ENCODE measurements at regions not wholly inside any gene's neighbourhood (a gene's known extent, or its start where the extent isn't known, plus 50 kb on each side); places are given as distances from the start of the nearest gene placed in this dataset.
A peak's percentile ranks its signal among the peaks of the same experiment; 100 is the strongest.

GRCh38 chr12:90870971-90871725 lies 83.8 kb downstream of the CCER1 start:
- intact Hi-C loops (cut with DNase I; ENCODE audit: low total_unique reads): no loop called here
- no peak overlapping the region for H3K27ac ChIP-seq
- DNase-seq: no peak
- TF ChIP-seq CTCF (IDR thresholded peaks at IDR 0.05) (no peak), POLR2A (IDR thresholded peaks at IDR 0.05) (no peak), POLR2AphosphoS5 (IDR thresholded peaks at IDR 0.05) (no peak), EP300 (IDR thresholded peaks at IDR 0.05) (no peak)
- no peaks in the 10 kb centered on the region for H3K27me3 ChIP-seq
- WGBS, 5 donors: 77 to 83% (median 82%) methylated on average over 1 of the region's 1 CpG
- no peak overlapping the region for H3K4me3 ChIP-seq
- no peaks in the 10 kb centered on the region for H3K4me1 ChIP-seq
- H3K9me3 ChIP-seq: no peaks in the 10 kb centered on the region
- no peaks in the 10 kb centered on the region for H3K36me3 ChIP-seq

GRCh38 chr12:90868626-90869025 lies 86.3 kb downstream of the CCER1 start:
- Histone ChIP-seq H3K27ac (no peak overlapping the region), H3K4me1 (no peaks in the 10 kb centered on the region), H3K4me3 (no peak overlapping the region), H3K27me3 (no peaks in the 10 kb centered on the region), H3K9me3 (no peaks in the 10 kb centered on the region), H3K36me3 (no peaks in the 10 kb centered on the region)
- DNase-seq: no peak
- intact Hi-C loops (cut with DNase I; ENCODE audit: low total_unique reads): no loop called here
- WGBS, 5 donors: 62 to 81% (median 66%) methylated on average over 1 of the region's 1 CpG
- TF ChIP-seq CTCF (IDR thresholded peaks at IDR 0.05): no peak
- TF ChIP-seq EP300 (IDR thresholded peaks at IDR 0.05): no peak
- TF ChIP-seq POLR2AphosphoS5 (IDR thresholded peaks at IDR 0.05): no peak
- TF ChIP-seq POLR2A (IDR thresholded peaks at IDR 0.05): no peak

- no peaks in the 10 kb centered on the region for H3K27me3 ChIP-seq
- intact Hi-C loops (cut with DNase I; ENCODE audit: low total_unique reads): no loop called here
- no peak overlapping the region for H3K4me3 ChIP-seq
- H3K36me3 ChIP-seq: no peaks in the 10 kb centered on the region
- DNase-seq: no peak
- no peaks in the 10 kb centered on the region for H3K9me3 ChIP-seq
- H3K27ac ChIP-seq: no peak overlapping the region
- H3K4me1 ChIP-seq: peaks cover 0 to 10% (median 2%) of the 10 kb centered on the region in 4 donors
- TF ChIP-seq CTCF (IDR thresholded peaks at IDR 0.05): no peak
- no peak for TF ChIP-seq EP300 (IDR thresholded peaks at IDR 0.05)
- no peak for TF ChIP-seq POLR2AphosphoS5 (IDR thresholded peaks at IDR 0.05)
- TF ChIP-seq POLR2A (IDR thresholded peaks at IDR 0.05): no peak
Observed at GRCh38 chr12:90859591-90859990, 95.4 kb downstream of the CCER1 start.

GRCh38 chr12:90858252-90858651 lies 96.7 kb downstream of the CCER1 start:
- H3K27ac ChIP-seq: no peak overlapping the region
- no peak overlapping the region for H3K4me3 ChIP-seq
- no peaks in the 10 kb centered on the region for H3K27me3 ChIP-seq
- WGBS, 5 donors: 12 to 25% (median 18%) methylated on average over 2 of the region's 2 CpGs
- intact Hi-C loops (cut with DNase I; ENCODE audit: low total_unique reads): no loop called here
- peak; percentile 50 to 86 for DNase-seq
- H3K9me3 ChIP-seq: no peaks in the 10 kb centered on the region
- peaks cover 0 to 10% (median 2%) of the 10 kb centered on the region in 4 donors for H3K4me1 ChIP-seq
- no peaks in the 10 kb centered on the region for H3K36me3 ChIP-seq
- TF ChIP-seq EP300 (IDR thresholded peaks at IDR 0.05) (no peak), CTCF (IDR thresholded peaks at IDR 0.05) (no peak), POLR2AphosphoS5 (IDR thresholded peaks at IDR 0.05) (no peak), POLR2A (IDR thresholded peaks at IDR 0.05) (no peak)

Measured in stomach (tissue), 8 donors.